HUES6 (cell line): ENCODE measurements at regions not wholly inside any gene's neighbourhood (a gene's known extent, or its start where the extent isn't known, plus 50 kb on each side); places are given as distances from the start of the nearest gene placed in this dataset.

Experiments
- H3K27ac ChIP-seq: 2 replicates; pipeline ENCODE4 v1.7.0; 2013; ENCODE audit warnings: low read depth, mild to moderate bottlenecking, low read length, inconsistent platforms
- H3K27me3 ChIP-seq: 2 replicates; pipeline ENCODE4 v1.6.1; 2013; ENCODE audit warnings: low read length; ENCODE audit not compliant: control insufficient read depth, insufficient read depth
- H3K36me3 ChIP-seq: 2 replicates; pipeline ENCODE4 v1.6.1; 2013; ENCODE audit warnings: low read length; ENCODE audit not compliant: control insufficient read depth, insufficient read depth
- H3K4me1 ChIP-seq: 2 replicates; pipeline ENCODE4 v1.6.1; 2013; ENCODE audit warnings: low read length; ENCODE audit not compliant: control insufficient read depth, insufficient read depth
- H3K4me3 ChIP-seq: 2 replicates; pipeline ENCODE4 v1.5.1; 2013; ENCODE audit warnings: low read depth, low read length
- H3K9ac ChIP-seq: one replicate; pipeline ENCODE4 v1.6.1; 2013; ENCODE audit warnings: mild to moderate bottlenecking, low read length
- H3K9me3 ChIP-seq: 2 replicates; pipeline ENCODE4 v1.6.1; 2013; ENCODE audit warnings: low read depth, low read length; ENCODE audit not compliant: control insufficient read depth, insufficient read depth

- Histone ChIP-seq H3K27me3 (0 out of 2 replicates have a peak, but pooled peaks cover 5% of the 10 kb centered on the region), H3K9me3 (0 out of 2 replicates have a peak, but pooled peaks cover 3% of the 10 kb centered on the region), H3K4me3 (no peak overlapping the region), H3K4me1 (peaks cover 10% of the 10 kb centered on the region; the same call in 1 of the 2 replicates), H3K9ac (no peak overlapping the region), H3K27ac (no peak overlapping the region), H3K36me3 (no peaks in the 10 kb centered on the region)
These were observed 86.1 kb upstream of the PPP2R2D start for GRCh38 chr10:131814567-131815265.

DNA sequence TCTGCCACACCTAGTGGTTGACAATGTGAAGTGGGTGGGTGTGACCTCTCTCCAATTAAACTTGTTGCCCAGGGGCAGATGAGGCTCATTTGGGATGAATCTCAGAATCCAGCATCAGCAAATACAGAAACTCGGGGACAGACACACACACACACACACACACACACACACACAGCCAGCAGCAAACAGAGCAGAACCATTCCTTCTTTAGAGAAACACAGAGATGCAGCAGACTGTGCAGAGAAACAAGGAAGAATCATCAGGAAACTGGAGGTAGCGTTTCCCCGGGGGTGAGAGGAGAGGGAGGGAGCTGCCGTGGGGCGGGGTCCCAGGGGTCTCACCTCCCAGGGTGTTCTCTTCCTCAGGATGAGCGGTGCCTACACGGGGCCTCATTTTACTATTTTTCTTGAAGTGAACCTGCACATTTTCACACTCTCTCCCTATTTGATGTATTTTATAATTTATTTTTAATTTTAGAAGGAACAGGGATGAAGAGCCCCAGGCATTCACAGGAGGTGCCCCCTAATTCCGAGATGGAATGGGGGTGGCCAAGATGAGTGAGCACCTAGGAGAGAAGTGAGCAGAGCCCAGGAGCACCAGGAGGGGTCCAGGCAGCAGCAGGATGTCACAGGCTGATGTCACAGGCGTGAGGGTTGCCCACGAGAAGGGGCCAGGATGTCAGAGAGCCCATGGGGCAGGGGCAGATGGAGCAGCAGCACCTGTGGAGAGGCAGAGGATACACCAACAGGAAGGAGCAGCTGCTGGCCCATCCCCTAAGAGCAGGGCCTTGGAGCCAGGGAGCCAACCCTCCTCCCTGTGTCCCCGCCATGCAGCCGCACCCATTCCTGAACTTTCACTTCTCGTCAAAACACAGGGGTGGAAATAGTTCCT is 85.3 kb upstream of the PPP2R2D start:
- Histone ChIP-seq H3K36me3 (no peaks in the 10 kb centered on the region), H3K4me1 (peaks cover 10% of the 10 kb centered on the region; the same call in 1 of the 2 replicates), H3K4me3 (no peak overlapping the region), H3K27ac (no peak overlapping the region), H3K9ac (no peak overlapping the region), H3K27me3 (0 out of 2 replicates have a peak, but pooled peaks cover 5% of the 10 kb centered on the region), H3K9me3 (0 out of 2 replicates have a peak, but pooled peaks cover 3% of the 10 kb centered on the region)

- Histone ChIP-seq H3K4me3 (no peak overlapping the region), H3K9me3 (0 out of 2 replicates have a peak, but pooled peaks cover 3% of the 10 kb centered on the region), H3K4me1 (peaks cover 10% of the 10 kb centered on the region; the same call in 1 of the 2 replicates), H3K27me3 (0 out of 2 replicates have a peak, but pooled peaks cover 5% of the 10 kb centered on the region), H3K27ac (no peak overlapping the region), H3K9ac (no peak overlapping the region), H3K36me3 (no peaks in the 10 kb centered on the region)
These were observed 84.5 kb upstream of the PPP2R2D start for GRCh38 chr10:131816157-131816775.

- H3K9me3 ChIP-seq: 0 out of 2 replicates have a peak, but pooled peaks cover under 1% of the 10 kb centered on the region
- H3K9ac ChIP-seq: no peak overlapping the region
- no peak overlapping the region for H3K27ac ChIP-seq
- no peak overlapping the region for H3K4me3 ChIP-seq
- 0 out of 2 replicates have a peak, but pooled peaks cover 5% of the 10 kb centered on the region for H3K27me3 ChIP-seq
- H3K4me1 ChIP-seq: peaks cover 10% of the 10 kb centered on the region; the same call in 1 of the 2 replicates
- H3K36me3 ChIP-seq: no peaks in the 10 kb centered on the region
These were observed 83.7 kb upstream of the PPP2R2D start for GRCh38 chr10:131816941-131817700.

GRCh38 chr10:131817866-131818509 is 82.8 kb upstream of the PPP2R2D start:
- no peaks in the 10 kb centered on the region for H3K9me3 ChIP-seq
- H3K4me1 ChIP-seq: peaks cover 10% of the 10 kb centered on the region; the same call in 1 of the 2 replicates
- no peaks in the 10 kb centered on the region for H3K36me3 ChIP-seq
- H3K9ac ChIP-seq: no peak overlapping the region
- H3K27me3 ChIP-seq: 0 out of 2 replicates have a peak, but pooled peaks cover 5% of the 10 kb centered on the region
- no peak overlapping the region for H3K27ac ChIP-seq
- H3K4me3 ChIP-seq: no peak overlapping the region

DNA sequence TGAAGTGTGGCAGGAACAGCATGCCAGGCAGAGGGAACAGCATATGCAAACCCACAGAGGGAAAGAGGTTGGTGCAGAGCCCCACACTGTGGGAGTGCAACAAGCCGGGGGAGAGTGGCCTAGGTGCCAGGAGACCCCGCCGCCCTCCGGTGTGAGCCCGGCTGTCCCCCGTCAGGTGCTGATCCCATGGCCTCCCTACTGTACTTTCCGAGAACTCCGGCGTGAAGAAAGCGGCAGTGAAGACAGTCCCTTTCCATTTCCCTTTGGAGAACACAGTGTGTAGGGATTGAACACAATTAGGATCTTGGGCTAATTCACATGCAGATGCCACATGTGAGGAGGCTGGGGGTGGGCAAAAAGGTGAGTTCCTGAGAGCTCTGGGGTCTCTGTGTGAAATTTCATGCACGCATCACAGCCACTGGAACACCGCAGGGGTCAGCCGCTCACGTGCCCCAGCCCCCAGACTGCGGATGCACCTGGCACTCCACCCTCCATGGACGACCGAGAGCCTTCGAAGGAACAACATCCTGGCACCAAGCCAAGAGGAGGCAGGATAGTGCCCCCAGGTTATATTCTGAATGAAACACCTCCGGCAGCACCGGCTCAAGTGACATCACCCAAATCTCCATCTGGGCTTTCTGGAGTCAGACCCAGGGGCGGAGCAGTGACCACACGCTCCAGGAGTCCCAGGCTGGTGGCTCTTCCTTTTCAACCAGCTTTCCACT is 82.1 kb upstream of the PPP2R2D start:
- Histone ChIP-seq H3K27ac (no peak overlapping the region), H3K9ac (no peak overlapping the region), H3K36me3 (no peaks in the 10 kb centered on the region)

GRCh38 chr10:131819241-131820072 is 81.4 kb upstream of the PPP2R2D start:
- H3K4me1 ChIP-seq: peaks cover 12% of the 10 kb centered on the region
- 0 out of 2 replicates have a peak, but pooled peaks cover 5% of the 10 kb centered on the region for H3K27me3 ChIP-seq
- no peaks in the 10 kb centered on the region for H3K9me3 ChIP-seq
- no peak overlapping the region for H3K9ac ChIP-seq
- H3K36me3 ChIP-seq: no peaks in the 10 kb centered on the region
- H3K4me3 ChIP-seq: no peak overlapping the region
- no peak overlapping the region for H3K27ac ChIP-seq

More for the DNA sequence above, 82.1 kb upstream of the PPP2R2D start:
- H3K4me3 ChIP-seq: no peak overlapping the region
- H3K4me1 ChIP-seq: peaks cover 10% of the 10 kb centered on the region; the same call in 1 of the 2 replicates
- H3K27me3 ChIP-seq: 0 out of 2 replicates have a peak, but pooled peaks cover 5% of the 10 kb centered on the region
- H3K9me3 ChIP-seq: no peaks in the 10 kb centered on the region

- no peak overlapping the region for H3K27ac ChIP-seq
- H3K9me3 ChIP-seq: no peaks in the 10 kb centered on the region
- no peaks in the 10 kb centered on the region for H3K36me3 ChIP-seq
- no peak overlapping the region for H3K4me3 ChIP-seq
- 0 out of 2 replicates have a peak, but pooled peaks cover 5% of the 10 kb centered on the region for H3K27me3 ChIP-seq
- H3K4me1 ChIP-seq: peaks cover 19% of the 10 kb centered on the region
- no peak overlapping the region for H3K9ac ChIP-seq
These were observed 80.2 kb upstream of the PPP2R2D start for GRCh38 chr10:131820626-131821025.
